ENCODE measurements at regions not wholly inside any gene's neighbourhood (a gene's known extent, or its start where the extent isn't known, plus 50 kb on each side); places are given as distances from the start of the nearest gene placed in this dataset.
"Not testable (repeated sequence)": the region's sequence is repeated elsewhere in the genome, so short reads cannot be mapped to it uniquely, and the experiment has no call there.

- TF ChIP-seq CTCF (IDR thresholded peaks at IDR 0.05; ENCODE audit: low read depth, low read length) = no peak
- H3K4me3 ChIP-seq (ENCODE audit: low read depth, low read length) = no peak overlapping the region
- DNase-seq (ENCODE audit: low read depth, low spot score) = no peak
- in situ Hi-C loops (cut with HindIII; ENCODE audit: low sequenced_read_pairs) = no loop called here
These were observed 277.8 kb upstream of the CDH5 start for GRCh38 chr16:66088681-66089080.

- no peak for TF ChIP-seq CTCF (IDR thresholded peaks at IDR 0.05; ENCODE audit: low read depth, low read length)
- in situ Hi-C loops (cut with HindIII; ENCODE audit: low sequenced_read_pairs) = no loop called here
- H3K4me3 ChIP-seq (ENCODE audit: low read depth, low read length) = no peak overlapping the region
These were observed 279.2 kb upstream of the CDH5 start for GRCh38 chr16:66087308-66087707.

GRCh38 chr16:66085651-66086050 is 280.8 kb upstream of the CDH5 start:
- no peak overlapping the region for H3K4me3 ChIP-seq (ENCODE audit: low read depth, low read length)
- TF ChIP-seq CTCF (IDR thresholded peaks at IDR 0.05; ENCODE audit: low read depth, low read length) = no peak
- in situ Hi-C loops (cut with HindIII; ENCODE audit: low sequenced_read_pairs) = no loop called here
- no peak for DNase-seq (ENCODE audit: low read depth, low spot score)

More at GRCh38 chr16:66087308-66087707, 279.2 kb upstream of the CDH5 start:
- no peak for DNase-seq (ENCODE audit: low read depth, low spot score)

GRCh38 chr16:66084731-66085130 is 281.8 kb upstream of the CDH5 start:
- DNase-seq (ENCODE audit: low read depth, low spot score); H3K4me3 ChIP-seq (ENCODE audit: low read depth, low read length); in situ Hi-C loops (cut with HindIII; ENCODE audit: low sequenced_read_pairs): not testable (repeated sequence)

- TF ChIP-seq CTCF (IDR thresholded peaks at IDR 0.05; ENCODE audit: low read depth, low read length) = no peak
- DNase-seq (ENCODE audit: low read depth, low spot score) = no peak
- H3K4me3 ChIP-seq (ENCODE audit: low read depth, low read length) = no peak overlapping the region
- in situ Hi-C loops (cut with HindIII; ENCODE audit: low sequenced_read_pairs) = no loop called here
These were observed 282.2 kb upstream of the CDH5 start for GRCh38 chr16:66084306-66084705.

GRCh38 chr16:66083171-66083570 is 283.3 kb upstream of the CDH5 start:
- in situ Hi-C loops (cut with HindIII; ENCODE audit: low sequenced_read_pairs) = no loop called here
- TF ChIP-seq CTCF (IDR thresholded peaks at IDR 0.05; ENCODE audit: low read depth, low read length) = no peak
- no peak for DNase-seq (ENCODE audit: low read depth, low spot score)
- no peak overlapping the region for H3K4me3 ChIP-seq (ENCODE audit: low read depth, low read length)

- TF ChIP-seq CTCF (IDR thresholded peaks at IDR 0.05; ENCODE audit: low read depth, low read length) = no peak
- DNase-seq (ENCODE audit: low read depth, low spot score) = no peak
- H3K4me3 ChIP-seq (ENCODE audit: low read depth, low read length) = no peak overlapping the region
- in situ Hi-C loops (cut with HindIII; ENCODE audit: low sequenced_read_pairs) = no loop called here
These were observed 284.1 kb upstream of the CDH5 start for GRCh38 chr16:66082424-66082823.
